GM21381 (cell line): ENCODE measurements at regions not wholly inside any gene's neighbourhood (a gene's known extent, or its start where the extent isn't known, plus 50 kb on each side); places are given as distances from the start of the nearest gene placed in this dataset.
"Not testable (repeated sequence)": the region's sequence is repeated elsewhere in the genome, so short reads cannot be mapped to it uniquely, and the experiment has no call there.

ENCODE experiments used
- ATAC-seq: cut with Tn5 transposase; IDR thresholded peaks from one replicate; pipeline ENCODE4 v1.9.1; 2021; ENCODE audit warnings: mild to moderate bottlenecking, moderate library complexity; ENCODE audit not compliant: unreplicated experiment

- ATAC-seq = not testable (repeated sequence)
Observed at GRCh38 chr21:6058997-6059396, 4462.4 kb upstream of the TPTE start.

GRCh38 chr21:6060054-6060681 lies 4461.2 kb upstream of the TPTE start:
- ATAC-seq = not testable (repeated sequence)

- ATAC-seq = not testable (repeated sequence)
Observed at GRCh38 chr21:6066320-6066985, 4454.9 kb upstream of the TPTE start.

GRCh38 chr21:6068098-6068831 lies 4453.1 kb upstream of the TPTE start:
- ATAC-seq = not testable (repeated sequence)

GRCh38 chr21:6070213-6070612 lies 4451.2 kb upstream of the TPTE start:
- not testable (repeated sequence) for ATAC-seq

GRCh38 chr21:6072691-6073090 lies 4448.7 kb upstream of the TPTE start:
- not testable (repeated sequence) for ATAC-seq

- ATAC-seq = not testable (repeated sequence)
Observed at GRCh38 chr21:6073993-6074705, 4447.2 kb upstream of the TPTE start.

- not testable (repeated sequence) for ATAC-seq
Observed at GRCh38 chr21:6074935-6075334, 4446.4 kb upstream of the TPTE start.

GRCh38 chr21:6075627-6076208 lies 4445.7 kb upstream of the TPTE start:
- not testable (repeated sequence) for ATAC-seq

- ATAC-seq = not testable (repeated sequence)
Observed at GRCh38 chr21:6077358-6077757, 4444.0 kb upstream of the TPTE start.

GRCh38 chr21:6078902-6079301 lies 4442.5 kb upstream of the TPTE start:
- ATAC-seq = not testable (repeated sequence)

- not testable (repeated sequence) for ATAC-seq
Observed at GRCh38 chr21:6080941-6081655, 4440.3 kb upstream of the TPTE start.

GRCh38 chr21:6082166-6082565 lies 4439.2 kb upstream of the TPTE start:
- ATAC-seq = not testable (repeated sequence)

- ATAC-seq = not testable (repeated sequence)
Observed at GRCh38 chr21:6083574-6084120, 4437.7 kb upstream of the TPTE start.

GRCh38 chr21:6086038-6086437 lies 4435.3 kb upstream of the TPTE start:
- ATAC-seq = not testable (repeated sequence)

- ATAC-seq = not testable (repeated sequence)
Observed at GRCh38 chr21:6087579-6088178, 4433.7 kb upstream of the TPTE start.

- not testable (repeated sequence) for ATAC-seq
Observed at GRCh38 chr21:6090286-6090908, 4431.0 kb upstream of the TPTE start.

GRCh38 chr21:6091335-6092027 lies 4429.9 kb upstream of the TPTE start:
- not testable (repeated sequence) for ATAC-seq
